GM19239 (cell line): ENCODE measurements at regions not wholly inside any gene's neighbourhood (a gene's known extent, or its start where the extent isn't known, plus 50 kb on each side); places are given as distances from the start of the nearest gene placed in this dataset.
"Not testable (repeated sequence)": the region's sequence is repeated elsewhere in the genome, so short reads cannot be mapped to it uniquely, and the experiment has no call there.

Source experiments
- DNase-seq: peaks from one replicate; pipeline ENCODE4 v3.0.0; 2011; ENCODE audit warnings: low spot score; ENCODE audit not compliant: insufficient read length
- FAIRE-seq: peaks from 2 replicates; lab custom pipeline; 2011; peaks lifted over from hg19 to GRCh38; lab: Jason Lieb, UNC

GRCh38 chr5:82635561-82636288, 357.6 kb upstream of the RPS23 start:
- no peak for DNase-seq
- no peak for FAIRE-seq

GRCh38 chr5:82628364-82628910, 350.3 kb upstream of the RPS23 start:
- FAIRE-seq, result no peak

GRCh38 chr5:82626905-82627591, 348.9 kb upstream of the RPS23 start:
- not testable (repeated sequence) for DNase-seq, FAIRE-seq

More at GRCh38 chr5:82628364-82628910, 350.3 kb upstream of the RPS23 start:
- no peak for DNase-seq

GRCh38 chr5:82626012-82626411, 347.9 kb upstream of the RPS23 start:
- DNase-seq, FAIRE-seq: not testable (repeated sequence)

- no peak for DNase-seq
- FAIRE-seq, result no peak
Observed at GRCh38 chr5:82624062-82624461, 345.9 kb upstream of the RPS23 start.

GRCh38 chr5:82622711-82623514, 344.8 kb upstream of the RPS23 start:
- no peak for DNase-seq
- FAIRE-seq, result no peak

GRCh38 chr5:82622205-82622604, 344.1 kb upstream of the RPS23 start:
- DNase-seq (no peak), FAIRE-seq (no peak)

GRCh38 chr5:82620957-82621600, 342.9 kb upstream of the RPS23 start:
- FAIRE-seq, result no peak
- no peak for DNase-seq

- DNase-seq (no peak), FAIRE-seq (no peak)
Observed at GRCh38 chr5:82619097-82619496, 340.9 kb upstream of the RPS23 start.

- FAIRE-seq, result no peak
- DNase-seq, result no peak
Observed at GRCh38 chr5:82614706-82615105, 336.6 kb upstream of the RPS23 start.

- DNase-seq, result no peak
- FAIRE-seq, result no peak
Observed at GRCh38 chr5:82613891-82614290, 335.7 kb upstream of the RPS23 start.

- FAIRE-seq (no peak), DNase-seq (no peak)
Observed at GRCh38 chr5:82610686-82611085, 332.5 kb upstream of the RPS23 start.

GRCh38 chr5:82605441-82605973, 327.4 kb upstream of the RPS23 start:
- no peak for FAIRE-seq
- no peak for DNase-seq

- FAIRE-seq (peak; percentile 26), DNase-seq (no peak)
Observed at GRCh38 chr5:82603033-82603987, 325.2 kb upstream of the RPS23 start.

GRCh38 chr5:82601861-82602260, 323.7 kb upstream of the RPS23 start:
- FAIRE-seq, result no peak
- DNase-seq, result no peak

GRCh38 chr5:82601077-82601476, 322.9 kb upstream of the RPS23 start:
- DNase-seq, result no peak
- FAIRE-seq, result no peak

- DNase-seq (no peak), FAIRE-seq (no peak)
Observed at GRCh38 chr5:82599692-82600091, 321.5 kb upstream of the RPS23 start.

GRCh38 chr5:82599030-82599429, 320.9 kb upstream of the RPS23 start:
- FAIRE-seq, result no peak

GRCh38 chr5:82597437-82597836, 319.3 kb upstream of the RPS23 start:
- no peak for DNase-seq
- no peak for FAIRE-seq

More at GRCh38 chr5:82599030-82599429, 320.9 kb upstream of the RPS23 start:
- no peak for DNase-seq
